ENCODE measurements at regions not wholly inside any gene's neighbourhood (a gene's known extent, or its start where the extent isn't known, plus 50 kb on each side); places are given as distances from the start of the nearest gene placed in this dataset.

- no TSS peak for BruUV-seq (replicated peaks)
- in situ Hi-C loops (cut with MboI) (no loop called here), intact Hi-C loops (cut with micrococcal nuclease; ENCODE audit: unreplicated experiment) (no loop called here)
These were observed 389.5 kb upstream of the MAP3K7 start for GRCh38 chr6:90976341-90976740.

More at GRCh38 chr6:90976341-90976740, 389.5 kb upstream of the MAP3K7 start:
- no peaks in the 10 kb centered on the region for H3K27me3 ChIP-seq (replicated peaks in 1 of 2; ENCODE audit: control insufficient read depth in 2 of 2, insufficient read depth in 2 of 2, low read length in 1 of 2)
- no peaks in the 10 kb centered on the region for H3K4me1 ChIP-seq (ENCODE audit: control insufficient read depth, insufficient read depth, low read length)
- H3K4me3 ChIP-seq = no peak overlapping the region
- 29% methylated on average over 2 of the region's 2 CpGs for WGBS (ENCODE audit: insufficient coverage, insufficient replicate concordance, low lambda C conversion rate, missing lambda C conversion rate)
- no peaks in the 10 kb centered on the region for H4K20me1 ChIP-seq (ENCODE audit: control insufficient read depth, insufficient read depth)
- FAIRE-seq (no peak), DNase-seq (ENCODE audit: low read depth, low spot score) (no peak), ATAC-seq (no peak)
- POLR2A ChIA-PET = no interaction called here
- CTCF ChIA-PET = no interaction called here
- H3K9me3 ChIP-seq (replicated peaks; ENCODE audit: control insufficient read depth, insufficient read depth, low read length) = no peaks in the 10 kb centered on the region
- TF ChIP-seq PRDM15 (CRISPR knock-in tag; IDR thresholded peaks at IDR 0.05) = no peak
- no peak for TF ChIP-seq SPI1 (IDR thresholded peaks at IDR 0.05; ENCODE audit: borderline replicate concordance, insufficient read depth, low read depth, low read length)
- TF ChIP-seq, protein P1, sequence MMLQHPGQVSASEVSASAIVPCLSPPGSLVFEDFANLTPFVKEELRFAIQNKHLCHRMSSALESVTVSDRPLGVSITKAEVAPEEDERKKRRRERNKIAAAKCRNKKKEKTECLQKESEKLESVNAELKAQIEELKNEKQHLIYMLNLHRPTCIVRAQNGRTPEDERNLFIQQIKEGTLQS (IDR thresholded peaks at IDR 0.05; ENCODE audit: borderline replicate concordance, extremely low read depth, low read depth, low read length) = no peak
- TF ChIP-seq, protein P2, sequence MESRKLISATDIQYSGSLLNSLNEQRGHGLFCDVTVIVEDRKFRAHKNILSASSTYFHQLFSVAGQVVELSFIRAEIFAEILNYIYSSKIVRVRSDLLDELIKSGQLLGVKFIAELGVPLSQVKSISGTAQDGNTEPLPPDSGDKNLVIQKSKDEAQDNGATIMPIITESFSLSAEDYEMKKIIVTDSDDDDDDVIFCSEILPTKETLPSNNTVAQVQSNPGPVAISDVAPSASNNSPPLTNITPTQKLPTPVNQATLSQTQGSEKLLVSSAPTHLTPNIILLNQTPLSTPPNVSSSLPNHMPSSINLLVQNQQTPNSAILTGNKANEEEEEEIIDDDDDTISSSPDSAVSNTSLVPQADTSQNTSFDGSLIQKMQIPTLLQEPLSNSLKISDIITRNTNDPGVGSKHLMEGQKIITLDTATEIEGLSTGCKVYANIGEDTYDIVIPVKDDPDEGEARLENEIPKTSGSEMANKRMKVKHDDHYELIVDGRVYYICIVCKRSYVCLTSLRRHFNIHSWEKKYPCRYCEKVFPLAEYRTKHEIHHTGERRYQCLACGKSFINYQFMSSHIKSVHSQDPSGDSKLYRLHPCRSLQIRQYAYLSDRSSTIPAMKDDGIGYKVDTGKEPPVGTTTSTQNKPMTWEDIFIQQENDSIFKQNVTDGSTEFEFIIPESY (IDR thresholded peaks at IDR 0.05) = no peak
- TF ChIP-seq NRF1 (conservative IDR thresholded peaks at IDR 0.05; ENCODE audit: low read depth, low read length) = no peak
- TF ChIP-seq REST (IDR thresholded peaks at IDR 0.05; ENCODE audit: low read depth, low read length) = no peak
- TF ChIP-seq ZZZ3 (IDR thresholded peaks at IDR 0.05; ENCODE audit: control insufficient read depth, insufficient read length, low read depth) = no peak
- H2AFZ ChIP-seq (ENCODE audit: control insufficient read depth, low read depth, low read length) = no peak overlapping the region
- no peak overlapping the region for H3K9ac ChIP-seq (ENCODE audit: control insufficient read depth, insufficient read depth, low read length)
- RAD21 ChIA-PET (ENCODE audit: unreplicated experiment) = no interaction called here
- SMC1A ChIA-PET (ENCODE audit: uncharacterized antibody, unreplicated experiment) = interaction anchor here (1.2 kb wide), 1 partner anchor 8 kb away, joined by 3 read pairs; no protein-coding TSS in a partner anchor
- H3K27ac ChIP-seq (ENCODE audit: control insufficient read depth, insufficient read depth) = no peak overlapping the region
- no peaks in the 10 kb centered on the region for H3K79me2 ChIP-seq (ENCODE audit: control insufficient read depth, insufficient read depth, low read length)
- H3K4me2 ChIP-seq (ENCODE audit: control insufficient read depth, insufficient read depth) = no peak overlapping the region
- H3K36me3 ChIP-seq (ENCODE audit: control insufficient read depth in 2 of 2, insufficient read depth in 2 of 2, low read length in 1 of 2) = no peaks in the 10 kb centered on the region

Data from GM12878 (cell line).